ENCODE measurements at regions not wholly inside any gene's neighbourhood (a gene's known extent, or its start where the extent isn't known, plus 50 kb on each side); places are given as distances from the start of the nearest gene placed in this dataset.

DNA sequence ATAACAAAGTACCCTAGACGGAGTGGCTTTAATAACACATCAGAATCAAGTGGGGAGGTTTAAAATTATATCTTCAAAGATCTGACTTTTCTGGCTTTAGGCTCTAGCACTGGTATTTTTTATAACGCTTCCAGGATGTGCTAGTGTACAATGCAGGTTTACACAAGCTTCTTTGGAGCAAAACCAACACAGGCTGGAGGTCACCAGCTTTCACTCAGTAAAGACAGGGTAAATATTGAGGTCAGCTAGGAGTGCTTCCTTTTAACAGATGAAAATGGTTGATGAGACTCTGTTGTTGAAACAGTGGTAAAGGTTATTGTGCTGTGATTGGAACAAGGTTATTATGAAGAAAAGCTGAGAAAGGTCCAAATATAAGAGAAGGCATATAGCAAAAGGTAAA, 414.2 kb downstream of the TAF11L14 start:
- no peak overlapping the region for H3K4me3 ChIP-seq (replicated peaks in 1 of 3; ENCODE audit: insufficient read depth in 1 of 3, low read depth in 2 of 3, low read length in 3 of 3)
- H4K20me1 ChIP-seq (ENCODE audit: insufficient read depth, low read length): no peaks in the 10 kb centered on the region
- no peak overlapping the region for H2AFZ ChIP-seq (ENCODE audit: low read length)
- H3K27ac ChIP-seq (ENCODE audit: extremely low read length, insufficient read depth, low read length): no peak overlapping the region
- CTCF ChIA-PET (ENCODE audit: low intra/inter-chr PET ratio, low total read pairs): no interaction called here
- BruUV-seq (replicated peaks): no TSS peak
- no peak for DNase-seq (ENCODE audit: low spot score)
- intact Hi-C loops (cut with micrococcal nuclease; ENCODE audit: unreplicated experiment) (no loop called here), in situ Hi-C loops (cut with HindIII; ENCODE audit: extremely low pct_ligation_motif_present, low pct_unique_long_range_greater_than_20kb) (no loop called here)
- 0% methylated on average over 2 of the region's 2 CpGs for WGBS (ENCODE audit: low lambda C conversion rate)
- no peaks in the 10 kb centered on the region for H3K36me3 ChIP-seq (replicated peaks in 1 of 2; ENCODE audit: control insufficient read depth in 1 of 2, insufficient read depth in 2 of 2, low read length in 2 of 2)
- POLR2A ChIA-PET: no interaction called here
- no peaks in the 10 kb centered on the region for H3K4me1 ChIP-seq (ENCODE audit: insufficient read depth, low read length)
- H3K4me2 ChIP-seq (ENCODE audit: low read depth, low read length): no peak overlapping the region
- H3K9me3 ChIP-seq (ENCODE audit: low read length): peaks cover 57% of the 10 kb centered on the region
- no peaks in the 10 kb centered on the region for H3K27me3 ChIP-seq (ENCODE audit: control insufficient read depth in 1 of 2, insufficient read depth in 2 of 2, low read length in 2 of 2)
- no peak for ATAC-seq
- FAIRE-seq: no peak
- H3K9ac ChIP-seq (ENCODE audit: insufficient read depth, low read depth, low read length): no peak overlapping the region
- no peaks in the 10 kb centered on the region for H3K79me2 ChIP-seq (ENCODE audit: insufficient read depth, low read length)
- TF ChIP-seq CBX2 (IDR thresholded peaks at IDR 0.05; ENCODE audit: low read depth, low read length) (no peak), CBX2 (CRISPR knock-in tag; IDR thresholded peaks at IDR 0.05; ENCODE audit: low read depth) (no peak), ZNF7 (CRISPR knock-in tag; IDR thresholded peaks at IDR 0.05) (no peak), ELF4 (CRISPR knock-in tag; IDR thresholded peaks at IDR 0.05; ENCODE audit: borderline replicate concordance) (no peak), ZC3H13 (CRISPR knock-in tag; IDR thresholded peaks at IDR 0.05) (no peak), ZNF619 (CRISPR knock-in tag; IDR thresholded peaks at IDR 0.05) (no peak), MYC (CRISPR knock-in tag; IDR thresholded peaks at IDR 0.05; ENCODE audit: borderline replicate concordance) (no peak), ZNF558 (CRISPR knock-in tag; IDR thresholded peaks at IDR 0.05; ENCODE audit: borderline replicate concordance) (no peak), TOPORS (CRISPR knock-in tag; IDR thresholded peaks at IDR 0.05) (no peak), GATAD1 (CRISPR knock-in tag; IDR thresholded peaks at IDR 0.05) (no peak)
- TF ChIP-seq, protein P1, sequence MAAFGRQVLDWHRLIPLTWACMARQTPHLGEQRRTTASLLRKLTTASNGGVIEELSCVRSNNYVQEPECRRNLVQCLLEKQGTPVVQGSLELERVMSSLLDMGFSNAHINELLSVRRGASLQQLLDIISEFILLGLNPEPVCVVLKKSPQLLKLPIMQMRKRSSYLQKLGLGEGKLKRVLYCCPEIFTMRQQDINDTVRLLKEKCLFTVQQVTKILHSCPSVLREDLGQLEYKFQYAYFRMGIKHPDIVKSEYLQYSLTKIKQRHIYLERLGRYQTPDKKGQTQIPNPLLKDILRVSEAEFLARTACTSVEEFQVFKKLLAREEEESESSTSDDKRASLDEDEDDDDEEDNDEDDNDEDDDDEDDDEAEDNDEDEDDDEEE (CRISPR knock-in tag; IDR thresholded peaks at IDR 0.05): no peak
- TF ChIP-seq, protein P2, sequence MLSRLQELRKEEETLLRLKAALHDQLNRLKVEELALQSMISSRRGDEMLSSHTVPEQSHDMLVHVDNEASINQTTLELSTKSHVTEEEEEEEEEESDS (CRISPR knock-in tag; IDR thresholded peaks at IDR 0.05; ENCODE audit: borderline replicate concordance): no peak
- TF ChIP-seq, protein P3, sequence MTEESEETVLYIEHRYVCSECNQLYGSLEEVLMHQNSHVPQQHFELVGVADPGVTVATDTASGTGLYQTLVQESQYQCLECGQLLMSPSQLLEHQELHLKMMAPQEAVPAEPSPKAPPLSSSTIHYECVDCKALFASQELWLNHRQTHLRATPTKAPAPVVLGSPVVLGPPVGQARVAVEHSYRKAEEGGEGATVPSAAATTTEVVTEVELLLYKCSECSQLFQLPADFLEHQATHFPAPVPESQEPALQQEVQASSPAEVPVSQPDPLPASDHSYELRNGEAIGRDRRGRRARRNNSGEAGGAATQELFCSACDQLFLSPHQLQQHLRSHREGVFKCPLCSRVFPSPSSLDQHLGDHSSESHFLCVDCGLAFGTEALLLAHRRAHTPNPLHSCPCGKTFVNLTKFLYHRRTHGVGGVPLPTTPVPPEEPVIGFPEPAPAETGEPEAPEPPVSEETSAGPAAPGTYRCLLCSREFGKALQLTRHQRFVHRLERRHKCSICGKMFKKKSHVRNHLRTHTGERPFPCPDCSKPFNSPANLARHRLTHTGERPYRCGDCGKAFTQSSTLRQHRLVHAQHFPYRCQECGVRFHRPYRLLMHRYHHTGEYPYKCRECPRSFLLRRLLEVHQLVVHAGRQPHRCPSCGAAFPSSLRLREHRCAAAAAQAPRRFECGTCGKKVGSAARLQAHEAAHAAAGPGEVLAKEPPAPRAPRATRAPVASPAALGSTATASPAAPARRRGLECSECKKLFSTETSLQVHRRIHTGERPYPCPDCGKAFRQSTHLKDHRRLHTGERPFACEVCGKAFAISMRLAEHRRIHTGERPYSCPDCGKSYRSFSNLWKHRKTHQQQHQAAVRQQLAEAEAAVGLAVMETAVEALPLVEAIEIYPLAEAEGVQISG (CRISPR knock-in tag; IDR thresholded peaks at IDR 0.05): no peak
- TF ChIP-seq, protein P4, sequence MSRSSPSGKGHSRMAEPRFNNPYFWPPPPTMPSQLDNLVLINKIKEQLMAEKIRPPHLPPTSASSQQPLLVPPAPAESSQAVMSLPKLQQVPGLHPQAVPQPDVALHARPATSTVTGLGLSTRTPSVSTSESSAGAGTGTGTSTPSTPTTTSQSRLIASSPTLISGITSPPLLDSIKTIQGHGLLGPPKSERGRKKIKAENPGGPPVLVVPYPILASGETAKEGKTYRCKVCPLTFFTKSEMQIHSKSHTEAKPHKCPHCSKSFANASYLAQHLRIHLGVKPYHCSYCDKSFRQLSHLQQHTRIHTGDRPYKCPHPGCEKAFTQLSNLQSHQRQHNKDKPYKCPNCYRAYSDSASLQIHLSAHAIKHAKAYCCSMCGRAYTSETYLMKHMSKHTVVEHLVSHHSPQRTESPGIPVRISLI (CRISPR knock-in tag; IDR thresholded peaks at IDR 0.05; ENCODE audit: borderline replicate concordance): no peak

Data from HepG2 (cell line).